Activated CD4-positive, CD25-positive, alpha-beta regulatory T cell (primary cell): ENCODE measurements at regions not wholly inside any gene's neighbourhood (a gene's known extent, or its start where the extent isn't known, plus 50 kb on each side); places are given as distances from the start of the nearest gene placed in this dataset.
A peak's percentile ranks its signal among the peaks of the same experiment; 100 is the strongest.
"Not testable (repeated sequence)": the region's sequence is repeated elsewhere in the genome, so short reads cannot be mapped to it uniquely, and the experiment has no call there.

Experiments
- DNase-seq, 4 experiments: peaks; one replicate each; lab custom pipeline; 2025; lab: John Stamatoyannopoulos, UW

DNA sequence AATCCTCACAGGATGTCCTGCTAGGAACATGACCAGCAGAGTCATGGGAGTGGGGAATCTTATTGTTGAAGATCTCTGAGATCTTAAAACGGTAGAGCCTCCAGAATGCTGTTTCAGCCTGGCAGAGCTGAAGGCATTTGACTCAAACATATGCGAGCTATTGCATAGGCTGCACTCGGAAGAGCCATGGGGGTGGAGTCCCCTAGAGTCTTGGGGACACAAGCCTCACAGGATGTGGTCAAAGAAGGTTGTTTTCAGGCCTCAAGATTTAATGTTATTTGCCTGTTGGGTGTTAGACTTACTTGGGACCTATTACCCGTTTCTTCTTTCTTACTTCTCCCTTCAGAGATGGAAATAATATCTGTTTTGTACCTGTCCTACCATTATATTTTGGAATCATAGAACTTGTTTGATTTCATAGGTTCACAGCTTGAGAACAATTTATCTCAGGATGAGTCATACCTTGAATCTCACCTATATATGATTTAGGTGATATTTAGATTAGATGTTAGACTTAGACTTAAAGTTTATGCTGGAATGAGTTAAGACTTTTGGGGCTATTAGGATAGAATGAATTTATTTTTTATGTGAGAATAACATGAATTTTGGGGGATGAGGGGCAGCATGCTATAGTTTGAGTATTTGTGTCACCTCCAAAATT is 172.2 kb upstream of the ATP2B1 start:
- peak in 2 of 4 experiments; percentile 17 to 22 for DNase-seq

DNA sequence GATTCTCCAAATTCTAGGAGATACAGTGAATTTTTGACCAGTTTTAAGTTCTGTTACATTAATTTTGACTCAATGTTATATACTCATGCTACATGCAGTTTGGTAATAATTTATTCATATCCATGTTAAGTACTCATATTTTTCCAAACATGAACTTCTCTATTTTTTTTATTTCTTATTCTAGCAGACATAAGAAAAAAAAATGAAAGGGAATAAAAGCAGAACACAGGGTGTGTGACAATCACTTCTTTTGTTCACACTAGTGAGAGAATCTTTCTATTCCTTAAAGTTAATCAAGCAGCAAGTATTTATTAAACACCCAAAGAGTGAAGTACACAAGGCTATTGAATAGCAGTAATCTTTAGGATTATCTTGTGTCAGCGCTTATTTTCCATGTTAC is 171.1 kb upstream of the ATP2B1 start:
- no peak for DNase-seq

DNA sequence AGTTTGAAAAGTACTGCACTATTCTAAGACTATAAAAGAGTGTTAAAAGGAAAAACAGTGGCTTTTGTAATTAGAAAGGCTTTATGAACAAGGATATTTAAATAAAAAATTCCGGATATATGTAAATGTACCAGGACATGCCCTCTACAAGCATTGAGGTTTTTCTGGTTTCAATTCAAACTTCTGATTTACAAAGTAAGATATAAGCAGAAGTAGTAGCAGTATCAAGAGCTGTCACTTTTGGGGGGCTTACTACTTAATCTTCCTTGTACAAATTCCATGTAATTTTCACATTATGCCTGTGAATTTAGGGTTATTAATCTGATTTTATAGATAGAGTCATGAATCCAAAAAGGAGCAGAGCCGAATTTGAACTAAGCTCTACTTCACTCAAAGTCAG is 170.3 kb upstream of the ATP2B1 start:
- DNase-seq, result no peak

DNA sequence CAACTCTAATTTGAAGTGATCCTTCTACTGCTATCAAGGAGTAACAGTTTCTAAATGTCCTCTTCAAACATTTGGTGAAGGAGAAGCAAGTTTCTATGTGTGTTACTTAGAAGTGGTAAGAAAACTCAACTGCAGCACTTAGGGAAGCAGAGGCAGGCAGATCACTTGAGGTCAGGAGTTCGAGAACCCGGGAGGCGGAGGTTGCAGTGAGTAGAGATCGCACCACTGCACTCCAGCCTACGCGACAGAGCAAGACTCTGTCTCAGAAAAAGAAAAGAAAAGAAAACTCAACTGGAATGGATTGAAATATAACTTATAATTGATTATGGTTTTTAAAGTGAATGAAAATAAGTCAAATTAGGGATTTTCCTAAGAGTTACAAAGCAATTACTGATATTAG is 169.7 kb upstream of the ATP2B1 start:
- no peak for DNase-seq

DNA sequence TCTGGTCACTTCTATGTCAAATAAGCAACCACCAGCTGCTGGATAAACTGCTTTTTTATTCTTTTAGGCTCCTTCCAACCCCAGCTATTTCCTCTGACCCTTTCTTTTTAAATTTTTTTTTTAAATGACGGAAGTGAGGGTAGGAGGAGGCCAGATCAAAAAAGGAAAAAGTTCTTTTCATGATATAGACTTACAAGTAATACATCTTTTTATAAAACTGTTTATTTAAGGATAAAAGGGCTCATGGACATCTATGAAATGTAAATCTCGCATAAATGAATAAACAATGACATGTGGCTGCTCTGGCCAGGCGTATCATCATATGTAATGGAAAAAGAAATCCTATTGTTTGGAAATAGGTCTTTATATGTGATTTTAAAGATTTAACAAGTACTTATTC is 169.0 kb upstream of the ATP2B1 start:
- DNase-seq, result no peak

DNA sequence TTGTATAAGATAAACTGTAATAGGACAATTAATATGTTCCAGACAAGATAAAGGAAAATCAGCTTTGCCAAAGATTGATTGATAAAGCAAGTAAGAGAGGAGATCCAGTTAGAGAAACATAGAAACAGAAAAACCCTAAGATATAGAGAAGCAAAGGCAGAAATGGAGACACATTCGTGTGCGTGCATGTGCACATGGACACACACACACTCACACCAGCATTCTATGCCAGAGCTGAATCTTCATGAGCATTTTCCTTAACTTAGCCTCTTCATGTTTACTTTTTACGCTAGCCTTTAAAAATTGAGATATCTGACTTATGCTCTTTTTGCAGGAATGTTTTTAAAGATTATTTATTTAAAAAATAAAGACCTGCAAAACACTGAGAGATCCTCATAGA is 168.5 kb upstream of the ATP2B1 start:
- DNase-seq, result no peak

DNA sequence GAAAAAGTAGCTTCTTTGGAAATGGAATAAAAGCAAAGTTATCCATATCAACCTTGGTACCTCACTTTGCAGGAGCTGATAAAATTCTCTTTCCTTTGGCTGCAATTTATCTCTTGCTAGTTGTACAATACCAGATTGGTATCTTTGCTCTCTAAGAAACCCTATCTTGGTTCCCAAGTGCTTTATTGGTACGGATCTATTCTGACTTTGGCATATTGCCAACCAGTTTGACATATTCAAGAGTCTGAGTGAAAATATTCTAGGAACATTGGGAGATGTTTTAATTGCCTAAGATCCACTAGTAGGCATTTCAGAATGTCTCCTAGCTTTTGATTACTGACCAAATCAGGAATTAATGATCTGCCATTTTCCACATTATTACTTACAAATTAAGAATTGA is 167.2 kb upstream of the ATP2B1 start:
- no peak for DNase-seq

DNA sequence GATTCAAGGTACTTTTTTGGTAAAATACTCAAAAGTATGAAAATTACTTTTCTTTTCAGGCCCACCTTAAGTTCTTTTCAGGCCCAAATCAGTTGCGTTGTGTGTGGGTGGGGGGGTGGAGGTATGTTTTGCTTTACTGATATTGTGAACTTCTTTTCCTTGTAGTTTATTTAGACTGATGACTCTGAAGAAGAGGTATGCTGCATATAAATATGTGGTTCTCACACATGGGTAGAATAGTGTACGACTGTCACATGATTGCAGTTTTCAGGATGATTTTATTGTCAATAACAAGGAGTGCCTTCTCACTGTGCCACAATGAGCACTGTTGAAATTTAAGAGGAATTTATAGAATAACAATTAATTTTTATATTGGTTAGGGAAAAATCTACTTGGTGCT is 166.6 kb upstream of the ATP2B1 start:
- DNase-seq, result no peak

DNA sequence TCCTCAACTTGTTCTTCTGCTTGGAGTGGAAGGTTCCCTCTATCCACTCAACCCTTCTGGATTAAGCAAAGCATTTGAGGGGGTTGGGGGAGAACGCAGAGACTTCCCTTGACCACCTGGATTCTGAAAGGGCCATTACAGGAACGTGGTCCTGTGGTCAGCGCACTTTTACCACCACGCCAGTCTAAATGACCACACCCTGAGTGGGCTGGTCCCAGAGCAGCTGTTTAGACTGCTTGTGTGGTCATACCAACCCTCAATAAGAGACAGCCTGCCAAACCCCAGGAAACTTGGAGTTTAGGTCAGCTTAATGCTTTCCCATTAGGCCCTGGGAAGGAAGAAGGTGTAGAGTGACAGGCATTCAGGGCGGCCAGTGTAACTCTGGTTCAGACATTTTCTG is 165.5 kb upstream of the ATP2B1 start:
- DNase-seq, result no peak

DNA sequence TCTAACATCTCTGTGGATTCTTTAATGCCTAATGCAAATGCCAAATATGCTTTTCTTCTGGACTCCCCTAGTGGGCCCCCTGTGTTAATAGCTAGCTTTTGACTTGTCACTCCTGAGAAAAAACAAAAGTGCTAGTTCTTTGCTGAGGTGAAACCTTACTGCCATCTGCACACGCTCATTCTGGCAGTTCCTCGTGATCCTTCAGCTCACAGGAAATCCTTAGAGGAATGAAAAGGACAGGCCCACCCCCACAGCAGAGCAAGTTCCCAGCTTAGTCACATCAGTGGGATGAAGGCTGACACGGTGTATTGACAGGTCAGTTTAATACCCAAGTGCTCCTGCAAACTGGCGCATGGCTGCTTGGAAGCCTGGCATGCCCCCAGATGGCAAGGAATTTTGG is 165.1 kb upstream of the ATP2B1 start:
- DNase-seq, result no peak

DNA sequence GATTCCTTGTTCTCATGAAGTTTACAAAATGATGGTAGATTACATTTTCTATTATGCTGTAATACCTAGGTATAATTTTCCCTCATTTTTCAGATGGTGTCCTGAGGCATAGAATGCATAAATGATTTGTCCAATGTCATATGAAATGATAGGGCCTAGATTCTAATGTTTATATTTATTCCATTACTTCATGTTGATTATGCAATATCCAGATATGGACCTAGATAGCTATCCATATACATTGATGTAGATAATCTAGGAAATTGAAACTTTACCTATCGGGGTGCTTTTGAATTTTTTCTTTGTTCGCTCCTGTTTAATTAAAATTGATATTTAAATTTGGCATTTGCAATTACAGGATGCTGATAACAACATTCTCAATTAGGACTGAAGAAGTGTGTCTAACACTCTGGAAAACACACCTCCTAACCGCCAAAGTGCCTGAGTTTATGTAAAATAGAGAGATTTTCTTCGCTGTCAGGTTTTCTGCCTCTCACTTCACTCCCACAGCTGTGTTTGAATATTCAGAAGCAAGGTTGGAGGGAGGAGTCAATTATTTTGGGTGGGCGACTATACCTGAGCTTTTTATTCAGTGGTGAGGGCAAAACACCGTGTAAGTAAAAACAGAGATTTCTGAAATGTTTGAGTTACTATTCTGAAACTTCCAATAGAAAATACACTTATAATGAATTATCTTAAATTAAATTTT is 164.4 kb upstream of the ATP2B1 start:
- DNase-seq, result no peak

DNA sequence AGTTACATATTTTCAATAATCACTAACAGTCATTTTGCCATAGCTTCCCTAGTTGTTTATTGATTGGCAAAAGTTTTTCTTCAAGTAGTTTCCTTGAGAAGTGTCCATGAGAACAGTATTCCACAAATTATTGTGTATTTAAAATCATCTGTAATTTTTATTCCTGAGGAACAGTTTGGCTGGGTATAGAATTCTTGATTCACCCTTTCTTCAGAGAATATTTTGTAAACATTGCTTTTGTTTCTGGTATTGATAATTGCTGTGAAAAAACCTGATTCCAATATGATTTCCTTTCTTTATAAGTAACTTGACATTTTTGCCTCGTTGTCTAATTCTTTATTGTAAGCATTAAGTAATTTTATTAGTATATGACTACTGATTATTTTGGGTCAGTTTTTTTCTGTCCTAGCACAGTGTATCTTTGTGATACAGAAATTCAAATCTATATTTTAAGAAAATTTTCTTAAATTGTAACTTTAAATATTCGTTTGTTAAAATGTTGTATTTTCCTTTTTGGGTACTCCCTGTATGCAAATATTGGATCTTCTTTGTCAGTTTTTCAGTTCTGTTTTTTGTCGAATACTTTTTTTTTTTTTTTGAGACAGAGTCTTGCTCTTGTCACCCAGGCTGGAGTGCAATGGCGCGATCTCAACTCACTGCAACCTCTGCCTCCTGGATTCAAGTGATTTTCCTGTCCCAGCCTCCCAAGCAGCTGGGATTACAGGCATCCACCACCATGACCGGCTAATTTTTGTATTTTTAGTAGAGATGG is 162.0 kb upstream of the ATP2B1 start:
- DNase-seq, result no peak

DNA sequence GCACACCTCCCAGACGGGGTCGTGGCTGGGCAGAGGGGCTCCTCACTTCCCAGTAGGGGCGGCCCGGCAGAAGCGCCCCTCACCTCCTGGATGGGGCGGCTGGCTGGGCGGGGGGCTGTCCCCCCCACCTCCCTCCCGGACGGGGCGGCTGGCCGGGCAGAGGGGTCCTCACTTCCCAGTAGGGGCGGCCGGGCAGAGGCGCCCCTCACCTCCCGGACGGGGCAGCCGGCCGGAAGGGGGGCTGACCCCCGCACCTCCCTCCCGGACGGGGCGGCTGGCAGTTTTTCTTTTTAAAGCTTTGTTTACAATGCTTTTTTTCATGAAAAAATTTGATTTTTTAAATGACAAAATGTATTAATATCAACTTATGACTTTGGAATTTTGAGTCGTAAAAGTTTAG is 159.0 kb upstream of the ATP2B1 start:
- DNase-seq, result not testable (repeated sequence)

DNA sequence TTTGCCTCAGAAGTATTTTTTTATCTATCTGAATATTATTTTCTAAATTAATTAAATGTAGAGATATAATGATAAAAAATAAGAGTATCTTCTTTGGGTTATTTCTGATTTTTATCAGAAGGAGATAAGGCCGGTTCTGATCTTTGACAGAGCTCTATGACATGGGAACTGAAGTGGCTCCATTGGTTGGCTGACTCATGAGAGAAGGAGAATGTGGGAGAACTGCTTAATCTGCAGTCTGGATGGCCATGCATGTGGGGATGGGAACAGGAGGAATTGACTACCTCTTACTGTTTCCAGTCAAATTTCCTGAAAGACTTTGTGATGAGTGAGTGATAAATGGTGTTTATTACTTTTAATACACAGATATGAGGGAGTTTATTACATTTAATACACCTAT is 155.8 kb upstream of the ATP2B1 start:
- DNase-seq, result no peak

DNA sequence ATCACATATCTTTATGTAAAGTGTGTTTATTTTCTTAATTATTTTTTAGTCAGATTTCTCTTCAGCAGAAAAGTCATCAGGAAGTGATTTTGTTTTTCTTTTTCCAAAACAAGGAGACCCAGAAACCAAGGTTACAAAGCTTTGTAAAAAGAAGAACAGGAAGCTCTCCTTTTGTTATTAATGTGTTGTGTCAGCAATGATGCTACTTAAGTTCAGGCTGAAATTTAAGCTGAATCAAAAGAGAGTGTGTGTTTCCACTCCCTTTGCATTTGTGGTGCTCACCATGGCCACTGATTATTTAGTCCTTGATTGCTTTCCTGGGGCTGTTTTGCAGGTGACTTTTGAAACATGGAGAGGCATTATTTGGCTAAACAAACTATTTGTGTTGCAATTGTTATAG is 155.3 kb upstream of the ATP2B1 start:
- DNase-seq, result no peak

DNA sequence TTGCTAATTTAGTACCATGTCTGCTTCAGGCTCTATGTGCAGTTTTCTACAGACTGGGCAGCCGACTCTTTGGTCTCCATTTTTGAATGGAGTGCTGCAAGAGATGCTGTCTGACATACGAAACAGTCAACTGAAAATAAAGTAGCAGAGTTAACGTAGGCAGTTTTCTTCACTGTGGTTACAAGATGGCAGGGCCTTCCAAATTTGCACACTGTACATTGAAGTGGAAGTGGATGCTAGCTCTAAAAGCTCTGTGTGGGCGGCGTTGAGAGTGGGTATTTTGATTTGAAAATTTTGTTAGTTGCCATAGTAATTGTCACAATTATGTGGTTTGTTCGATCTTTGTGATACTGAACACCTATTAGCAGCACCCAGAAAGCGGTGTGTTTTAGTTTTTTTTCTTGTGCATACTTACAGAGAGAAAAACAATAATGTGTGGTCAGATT is 154.9 kb upstream of the ATP2B1 start:
- peak in 1 of 4 experiments; percentile 11 for DNase-seq

DNA sequence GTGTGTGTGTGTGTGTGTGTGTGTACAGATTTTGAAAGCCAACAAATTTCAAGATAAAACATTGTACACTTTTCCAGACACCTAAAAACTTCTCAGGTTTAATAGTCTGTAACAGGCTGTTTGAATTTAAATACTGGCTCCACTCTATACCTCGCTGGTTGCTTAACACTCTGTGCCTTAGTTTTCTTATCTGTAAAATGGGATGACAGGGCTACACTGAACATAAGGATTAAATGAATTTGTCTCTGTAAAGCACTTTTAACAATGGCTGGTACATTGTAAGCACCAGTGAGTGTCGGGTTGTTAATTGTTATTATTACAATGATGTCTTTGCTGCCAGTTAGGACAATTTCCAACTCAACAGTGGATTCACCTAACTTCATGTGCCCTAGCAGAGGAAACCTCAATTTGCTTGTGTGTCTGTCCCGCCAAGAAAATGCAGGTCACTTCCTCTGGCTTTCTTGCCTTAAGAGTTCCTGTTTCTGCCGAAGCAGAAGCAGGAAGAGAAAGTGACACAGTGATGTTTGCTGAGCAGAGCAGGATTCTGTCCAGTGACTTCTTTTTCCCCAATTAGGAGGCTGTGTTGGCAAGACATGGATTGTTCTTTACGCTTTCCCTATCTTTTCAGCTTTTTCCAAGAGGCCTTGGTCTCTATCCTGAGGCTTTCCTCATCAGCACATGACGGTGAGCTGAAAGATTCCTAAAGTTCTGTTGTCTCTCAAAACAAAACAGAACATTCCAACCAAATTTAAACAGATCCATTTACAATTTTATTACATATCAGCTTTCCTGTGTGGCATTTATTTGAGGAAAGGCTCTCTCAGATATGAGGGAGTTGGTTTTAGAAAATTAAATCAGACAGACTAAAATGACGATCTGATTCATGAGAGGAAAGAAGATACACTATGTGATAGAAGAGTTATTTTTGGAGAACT is 154.1 kb upstream of the ATP2B1 start:
- DNase-seq, result no peak

DNA sequence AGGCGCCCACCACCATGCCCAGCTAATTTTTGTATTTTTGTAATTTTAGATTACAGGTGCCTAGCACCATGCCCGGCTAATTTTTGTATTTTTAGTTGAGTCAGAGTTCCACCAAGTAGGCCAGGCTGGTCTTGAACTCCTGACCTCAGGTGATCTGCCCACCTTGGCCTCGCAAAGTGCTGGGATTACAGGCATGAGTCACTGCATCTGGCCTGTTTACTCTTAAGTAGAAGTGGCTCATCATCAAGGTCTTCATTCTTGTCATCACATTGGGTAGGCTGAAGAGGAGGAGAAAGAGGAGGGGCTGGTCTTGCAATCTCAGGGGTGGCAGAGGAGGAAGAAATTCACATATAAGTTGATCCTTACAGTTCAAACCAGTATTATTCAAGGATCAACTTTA is 152.4 kb upstream of the ATP2B1 start:
- no peak for DNase-seq

DNA sequence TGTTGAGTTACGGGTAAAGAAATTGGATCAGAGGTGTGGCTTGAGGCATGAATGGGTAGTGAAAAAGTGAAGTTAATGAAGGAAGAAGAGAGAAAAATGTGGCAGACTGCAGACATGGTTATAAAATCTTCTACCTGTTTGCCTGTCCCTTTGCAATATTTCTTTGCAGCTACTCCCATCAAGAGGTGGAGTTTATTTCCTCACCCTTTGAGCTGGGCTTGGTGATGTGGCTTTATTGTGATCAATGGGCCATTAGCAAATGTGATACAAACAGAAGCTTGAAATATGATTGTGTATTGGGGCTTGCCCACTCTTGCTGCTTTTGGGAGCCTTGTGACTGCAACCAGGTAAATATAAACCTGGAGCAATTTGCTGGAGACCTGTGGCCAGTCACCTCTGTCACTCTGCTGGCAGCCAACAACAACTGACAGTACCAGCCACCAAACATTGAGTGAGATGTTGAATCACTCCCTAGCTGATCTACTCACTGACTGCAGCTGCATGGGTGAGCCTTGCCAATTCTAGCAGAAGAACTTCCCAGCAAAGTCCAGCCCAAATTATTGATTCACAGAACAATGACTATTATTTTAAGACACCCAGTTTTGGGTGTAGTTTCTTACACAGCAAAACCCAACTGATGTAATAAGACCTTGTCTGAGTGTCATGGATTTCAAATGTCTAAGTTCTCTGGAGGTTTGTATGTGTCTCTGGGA is 151.0 kb upstream of the ATP2B1 start:
- DNase-seq, result no peak

DNA sequence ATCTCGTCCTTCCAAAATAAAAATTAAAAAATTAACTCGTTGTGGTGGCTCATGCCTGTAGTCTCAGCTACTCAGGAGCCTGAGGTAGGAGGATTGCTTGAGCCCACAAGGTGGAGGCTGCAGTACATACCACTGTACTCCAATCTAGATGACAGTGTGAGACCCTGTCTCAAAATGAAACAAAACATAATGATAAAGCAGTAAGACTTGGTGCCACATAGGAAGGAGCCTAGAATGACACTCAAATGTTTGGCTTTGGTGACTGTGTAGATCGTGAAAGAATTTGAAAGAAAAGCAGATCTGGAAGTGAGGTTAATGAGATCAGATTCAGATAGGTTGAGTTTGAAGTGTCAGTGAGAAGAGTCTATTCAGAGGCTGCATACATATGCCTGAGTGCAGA is 150.1 kb upstream of the ATP2B1 start:
- no peak for DNase-seq

DNA sequence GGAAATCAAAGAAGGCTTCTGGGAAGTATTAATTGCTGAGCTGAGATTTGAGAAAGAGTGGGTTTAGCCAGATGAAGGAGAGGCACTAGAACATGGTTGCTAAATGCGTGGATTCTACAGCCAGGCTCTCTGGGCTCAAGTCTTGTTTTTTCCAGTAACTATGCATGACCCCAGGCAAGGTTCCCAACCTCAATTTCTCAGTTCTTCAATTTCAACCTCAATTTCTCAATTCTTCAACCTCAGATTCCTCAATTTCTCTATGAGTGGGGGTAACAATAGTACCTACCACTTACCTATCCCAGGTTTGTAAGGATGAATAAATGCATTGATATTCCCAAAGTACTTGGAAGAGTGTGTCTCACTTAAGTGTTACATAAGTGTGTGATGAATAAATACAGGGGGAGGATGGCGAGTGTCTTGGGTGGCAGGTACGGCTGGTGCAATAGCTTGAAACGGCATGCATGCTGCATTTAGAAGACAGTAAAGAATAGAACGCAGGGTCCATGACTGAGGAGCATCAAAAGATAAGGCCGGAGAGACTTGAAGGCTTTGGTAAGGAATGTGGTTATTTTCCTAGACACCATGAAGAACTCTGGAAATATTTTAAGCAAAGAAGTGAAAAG is 149.1 kb upstream of the ATP2B1 start:
- no peak for DNase-seq
